Stomach (tissue), 8 donors: ENCODE measurements at regions not wholly inside any gene's neighbourhood (a gene's known extent, or its start where the extent isn't known, plus 50 kb on each side); places are given as distances from the start of the nearest gene placed in this dataset.

ENCODE experiments used
- DNase-seq, 2 donors: peaks; one replicate each; pipeline versions ENCODE4 v3.0.0 to v3.0.0-alpha.2; 2013 to 2019
- H3K27ac ChIP-seq, 5 donors: fragments of 200-600 bp in 4 of 5; sonication (generic) in 4 of 5; one replicate each; pipeline ENCODE4 v1.5.1; 2013 to 2019; ENCODE audit warnings: mild to moderate bottlenecking in 1 of 5, moderate library complexity in 1 of 5
- H3K27me3 ChIP-seq, 3 donors: fragments of 200-600 bp; sonication (generic); one replicate each; pipeline ENCODE4 v1.5.1; 2017 to 2019; ENCODE audit warnings: mixed run types in 1 of 3
- H3K36me3 ChIP-seq, 4 donors: fragments of 200-600 bp; sonication (generic); 1 replicate in 3 of 4; 2 replicates in 1 of 4; pipeline ENCODE4 v1.5.1; 2016 to 2019
- H3K4me1 ChIP-seq, 4 donors: fragments of 200-600 bp; sonication (generic); one replicate each; pipeline ENCODE4 v1.5.1; 2016 to 2019
- H3K4me3 ChIP-seq, 4 donors: fragments of 200-600 bp; sonication (generic) in 3 of 4; one replicate each; pipeline ENCODE4 v1.5.1; 2016 to 2019; ENCODE audit warnings: mild to moderate bottlenecking in 1 of 4
- H3K9me3 ChIP-seq, 4 donors: fragments of 200-600 bp; sonication (generic); one replicate each; pipeline ENCODE4 v1.5.1; 2016 to 2019
- EP300 ChIP-seq: sonication (generic); formaldehyde crosslinking; IDR thresholded peaks from one replicate; pipeline ENCODE4 v1.6.1; 2017; ENCODE audit warnings: antibody characterized with exemption
- POLR2A ChIP-seq, 4 donors: fragments of 450-650 bp; IDR thresholded peaks; one replicate each; pipeline ENCODE4 v1.6.1; 2016; ENCODE audit warnings: antibody characterized with exemption in 4 of 4, control low read depth in 2 of 4, mild to moderate bottlenecking in 1 of 4, moderate library complexity in 1 of 4
- POLR2AphosphoS5 ChIP-seq, 3 donors: sonication (generic); formaldehyde crosslinking; IDR thresholded peaks; one replicate each; pipeline ENCODE4 v1.6.1; 2016; ENCODE audit warnings: antibody characterized with exemption in 3 of 3
- WGBS, 5 donors: extraction: QIAGEN DNeasy Blood & Tissue Kit in 3 of 5; methylation state at CpG; one replicate each; pipeline versions ENCODE4 v1.1.5 to v1.1.7; 2013 to 2018; 5-methylcytosine and 5-hydroxymethylcytosine counted together
- intact Hi-C: fragments of 100-400 bp; cut with DNase I; formaldehyde crosslinking; loops from one replicate; pipeline ENCODE4 v1.15.1; 2023; ENCODE audit warnings: low total_unique reads
- TF ChIP-seq, protein P1 (sequence below), 7 experiments: fragments of 450-650 bp in 4 of 7; fragments of 200-600 bp in 3 of 7; sonication (generic) in 3 of 7; IDR thresholded peaks; one replicate each; pipeline ENCODE4 v1.5.1; 2016 to 2019; ENCODE audit warnings: antibody characterized with exemption in 7 of 7, control low read depth in 2 of 7, mild to moderate bottlenecking in 1 of 7
- donor health status: healthy with polysubstance abuse.
- donor health status: Bipolar disorder and iron deficiency.
- donor health status: healthy.

DNA sequence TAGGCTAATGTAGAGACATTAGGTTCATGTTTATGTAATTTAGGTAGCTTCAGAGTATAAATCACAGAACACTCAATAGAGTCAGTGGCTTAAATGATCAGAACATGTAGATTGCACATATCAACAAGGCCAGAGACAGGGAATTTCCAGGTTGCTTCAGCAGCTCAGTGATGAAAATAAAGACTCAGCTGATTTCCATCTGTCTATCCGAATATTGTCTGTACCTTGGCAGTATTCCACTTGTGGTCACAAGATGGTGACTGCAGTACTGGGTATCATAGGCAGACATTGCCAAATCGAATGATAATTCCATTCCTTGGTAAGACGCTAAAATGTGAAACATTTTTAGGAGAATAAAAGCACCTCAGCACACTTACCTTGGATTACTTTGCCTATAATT lies 702.2 kb downstream of the MAT2B start:
- Histone ChIP-seq H3K9me3 (no peaks in the 10 kb centered on the region), H3K27ac (no peak overlapping the region), H3K36me3 (no peaks in the 10 kb centered on the region), H3K4me1 (no peaks in the 10 kb centered on the region), H3K27me3 (no peaks in the 10 kb centered on the region), H3K4me3 (no peak overlapping the region)
- 82 to 88% (median 84%) methylated on average over 3 of the region's 3 CpGs for WGBS, 5 donors
- intact Hi-C loops = no loop called here
- no peak for DNase-seq
- TF ChIP-seq POLR2AphosphoS5 (IDR thresholded peaks at IDR 0.05) (no peak), EP300 (no peak), POLR2A (IDR thresholded peaks at IDR 0.05) (no peak)
- TF ChIP-seq, protein P1, sequence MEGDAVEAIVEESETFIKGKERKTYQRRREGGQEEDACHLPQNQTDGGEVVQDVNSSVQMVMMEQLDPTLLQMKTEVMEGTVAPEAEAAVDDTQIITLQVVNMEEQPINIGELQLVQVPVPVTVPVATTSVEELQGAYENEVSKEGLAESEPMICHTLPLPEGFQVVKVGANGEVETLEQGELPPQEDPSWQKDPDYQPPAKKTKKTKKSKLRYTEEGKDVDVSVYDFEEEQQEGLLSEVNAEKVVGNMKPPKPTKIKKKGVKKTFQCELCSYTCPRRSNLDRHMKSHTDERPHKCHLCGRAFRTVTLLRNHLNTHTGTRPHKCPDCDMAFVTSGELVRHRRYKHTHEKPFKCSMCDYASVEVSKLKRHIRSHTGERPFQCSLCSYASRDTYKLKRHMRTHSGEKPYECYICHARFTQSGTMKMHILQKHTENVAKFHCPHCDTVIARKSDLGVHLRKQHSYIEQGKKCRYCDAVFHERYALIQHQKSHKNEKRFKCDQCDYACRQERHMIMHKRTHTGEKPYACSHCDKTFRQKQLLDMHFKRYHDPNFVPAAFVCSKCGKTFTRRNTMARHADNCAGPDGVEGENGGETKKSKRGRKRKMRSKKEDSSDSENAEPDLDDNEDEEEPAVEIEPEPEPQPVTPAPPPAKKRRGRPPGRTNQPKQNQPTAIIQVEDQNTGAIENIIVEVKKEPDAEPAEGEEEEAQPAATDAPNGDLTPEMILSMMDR (IDR thresholded peaks at IDR 0.05) = no peak

DNA sequence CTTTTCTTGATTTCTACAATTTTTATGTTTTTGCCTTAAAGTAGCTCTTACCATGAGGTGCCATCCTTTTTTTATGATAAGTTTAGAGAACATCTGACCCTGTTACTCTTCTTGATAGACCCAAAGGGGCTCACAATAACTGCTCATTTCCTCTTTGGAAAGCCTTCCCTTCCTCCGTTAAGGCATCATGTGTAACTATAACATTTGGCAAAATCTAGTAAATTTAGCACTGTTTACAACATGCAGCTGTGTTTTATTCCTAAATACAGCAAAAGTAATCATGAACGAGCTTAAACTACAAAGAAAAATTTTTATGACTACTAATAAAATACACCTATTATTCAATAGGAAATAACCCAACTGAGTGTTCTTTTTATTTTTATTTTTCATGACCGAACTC lies 705.1 kb downstream of the MAT2B start:
- DNase-seq = no peak
- Histone ChIP-seq H3K9me3 (no peaks in the 10 kb centered on the region), H3K4me1 (no peaks in the 10 kb centered on the region), H3K27ac (no peak overlapping the region), H3K4me3 (no peak overlapping the region), H3K27me3 (no peaks in the 10 kb centered on the region), H3K36me3 (no peaks in the 10 kb centered on the region)
- TF ChIP-seq POLR2A (IDR thresholded peaks at IDR 0.05) = no peak
- TF ChIP-seq POLR2AphosphoS5 (IDR thresholded peaks at IDR 0.05) = no peak
- TF ChIP-seq, protein P1 (IDR thresholded peaks at IDR 0.05) = no peak
- TF ChIP-seq EP300 = no peak
- intact Hi-C loops = no loop called here
- 65 to 80% (median 71%) methylated on average over 3 of the region's 3 CpGs for WGBS, 5 donors

DNA sequence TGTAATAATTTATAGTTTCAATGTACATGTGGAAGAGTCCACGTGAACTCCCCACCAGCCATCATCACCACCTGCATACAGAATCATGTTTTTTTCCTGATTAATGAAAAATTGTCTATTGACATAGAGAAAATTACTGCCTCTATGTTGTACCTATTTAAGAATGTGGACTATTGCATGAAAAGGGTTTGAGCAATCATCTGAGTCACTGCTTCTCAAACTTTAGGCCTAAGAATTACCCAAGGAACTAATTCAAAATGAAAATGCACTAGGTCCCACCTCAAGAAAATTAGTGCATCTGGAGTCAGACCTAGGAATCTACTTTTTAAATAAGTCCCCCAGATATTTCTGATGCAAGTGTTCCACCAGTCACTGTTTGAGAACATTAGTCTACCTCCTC lies 709.3 kb downstream of the MAT2B start:
- intact Hi-C loops = no loop called here
- TF ChIP-seq POLR2A (IDR thresholded peaks at IDR 0.05) (no peak), EP300 (no peak), POLR2AphosphoS5 (IDR thresholded peaks at IDR 0.05) (no peak)
- TF ChIP-seq, protein P1 (IDR thresholded peaks at IDR 0.05) = no peak
- WGBS, 5 donors = 84 to 91% (median 88%) methylated on average over 1 of the region's 1 CpG
- DNase-seq = no peak
- Histone ChIP-seq H3K27me3 (no peaks in the 10 kb centered on the region), H3K9me3 (no peaks in the 10 kb centered on the region), H3K4me3 (no peak overlapping the region), H3K27ac (no peak overlapping the region), H3K36me3 (no peaks in the 10 kb centered on the region), H3K4me1 (no peaks in the 10 kb centered on the region)

- DNase-seq = no peak
- Histone ChIP-seq H3K27ac (no peak overlapping the region), H3K4me1 (no peaks in the 10 kb centered on the region), H3K36me3 (no peaks in the 10 kb centered on the region), H3K27me3 (no peaks in the 10 kb centered on the region), H3K9me3 (no peaks in the 10 kb centered on the region), H3K4me3 (no peak overlapping the region)
- TF ChIP-seq, protein P1 (IDR thresholded peaks at IDR 0.05) = no peak
- TF ChIP-seq POLR2A (IDR thresholded peaks at IDR 0.05) (no peak), EP300 (no peak), POLR2AphosphoS5 (IDR thresholded peaks at IDR 0.05) (no peak)
- WGBS, 5 donors = 59 to 82% (median 70%) methylated on average over 1 of the region's 1 CpG
- intact Hi-C loops = no loop called here
Measured at GRCh38 chr5:164217464-164217863, 712.0 kb downstream of the MAT2B start.
